Left lobe of liver (tissue), 2 donors: ENCODE measurements at regions not wholly inside any gene's neighbourhood (a gene's known extent, or its start where the extent isn't known, plus 50 kb on each side); places are given as distances from the start of the nearest gene placed in this dataset.

Experiments used
- ATAC-seq: fragments of 200-7000 bp; cut with Tn5 transposase; one replicate; pipeline ENCODE4 v1.9.1; 2020; ENCODE audit warnings: mild to moderate bottlenecking, moderate library complexity
- DNase-seq: peaks from one replicate; pipeline ENCODE4 v3.0.0-alpha.2; 2020; ENCODE audit warnings: low spot score
- donor health status: DM: no; HTN: no; CAD: no; lungs with moderate emphysema.
- donor health status: DM: no; HTN: yes; CAD: no.

- no peak for ATAC-seq
- DNase-seq, result no peak
These were observed 262.9 kb upstream of the SLITRK3 start for GRCh38 chr3:165459111-165459510.

GRCh38 chr3:165457096-165457495, 260.9 kb upstream of the SLITRK3 start:
- no peak for ATAC-seq
- DNase-seq, result no peak

- DNase-seq, result no peak
- ATAC-seq, result no peak
These were observed 259.6 kb upstream of the SLITRK3 start for GRCh38 chr3:165455793-165456192.

- ATAC-seq (no peak), DNase-seq (no peak)
These were observed 259.2 kb upstream of the SLITRK3 start for GRCh38 chr3:165455360-165455759.

- DNase-seq, result no peak
- ATAC-seq, result no peak
These were observed 255.3 kb upstream of the SLITRK3 start for GRCh38 chr3:165451371-165452070.

GRCh38 chr3:165446555-165446954, 250.4 kb upstream of the SLITRK3 start:
- DNase-seq, result no peak

GRCh38 chr3:165444745-165445144, 248.6 kb upstream of the SLITRK3 start:
- DNase-seq (no peak), ATAC-seq (no peak)

More at GRCh38 chr3:165446555-165446954, 250.4 kb upstream of the SLITRK3 start:
- no peak for ATAC-seq

- ATAC-seq, result peak; percentile 61
- no peak for DNase-seq
These were observed 247.5 kb upstream of the SLITRK3 start for GRCh38 chr3:165443664-165444063.

- ATAC-seq, result no peak
These were observed 245.9 kb upstream of the SLITRK3 start for GRCh38 chr3:165442061-165442460.

GRCh38 chr3:165440380-165440779, 244.2 kb upstream of the SLITRK3 start:
- no peak for ATAC-seq
- no peak for DNase-seq

More at GRCh38 chr3:165442061-165442460, 245.9 kb upstream of the SLITRK3 start:
- DNase-seq, result no peak

GRCh38 chr3:165439765-165440164, 243.6 kb upstream of the SLITRK3 start:
- ATAC-seq (no peak), DNase-seq (no peak)

GRCh38 chr3:165434516-165434915, 238.3 kb upstream of the SLITRK3 start:
- no peak for ATAC-seq
- no peak for DNase-seq

GRCh38 chr3:165406425-165406824, 210.2 kb upstream of the SLITRK3 start:
- no peak for ATAC-seq
- DNase-seq, result no peak

- ATAC-seq, result peak; percentile 76
- no peak for DNase-seq
These were observed 208.3 kb upstream of the SLITRK3 start for GRCh38 chr3:165404357-165405027.

GRCh38 chr3:165403666-165404065, 207.5 kb upstream of the SLITRK3 start:
- no peak for ATAC-seq
- DNase-seq, result no peak

GRCh38 chr3:165395188-165395587, 199.0 kb upstream of the SLITRK3 start:
- DNase-seq (no peak), ATAC-seq (no peak)

GRCh38 chr3:165393461-165393860, 197.3 kb upstream of the SLITRK3 start:
- ATAC-seq, result no peak
- no peak for DNase-seq

- no peak for DNase-seq
- ATAC-seq, result no peak
These were observed 194.0 kb upstream of the SLITRK3 start for GRCh38 chr3:165390166-165390565.

- DNase-seq (no peak), ATAC-seq (no peak)
These were observed 193.5 kb upstream of the SLITRK3 start for GRCh38 chr3:165389653-165390052.

GRCh38 chr3:165389064-165389463, 192.9 kb upstream of the SLITRK3 start:
- no peak for DNase-seq

GRCh38 chr3:165383381-165383780, 187.2 kb upstream of the SLITRK3 start:
- ATAC-seq (no peak), DNase-seq (no peak)

More at GRCh38 chr3:165389064-165389463, 192.9 kb upstream of the SLITRK3 start:
- no peak for ATAC-seq

- ATAC-seq (no peak), DNase-seq (no peak)
These were observed 186.5 kb upstream of the SLITRK3 start for GRCh38 chr3:165382672-165383071.
